WTC11 (cell line): ENCODE measurements at regions not wholly inside any gene's neighbourhood (a gene's known extent, or its start where the extent isn't known, plus 50 kb on each side); places are given as distances from the start of the nearest gene placed in this dataset.

Source experiments
- ATAC-seq: fragments of 200-7000 bp; cut with Tn5 transposase; 2 replicates; pipeline ENCODE4 v1.10.0; 2021; ENCODE audit warnings: mild to moderate bottlenecking, moderate library complexity
- CTCF ChIA-PET: fragments of 300-600 bp; sonication (Branson Sonifier 250); formaldehyde crosslinking; loops from one replicate; lab custom pipeline; 2021; ENCODE audit warnings: antibody characterized with exemption; lab: Charles Lee
- POLR2A ChIA-PET: fragments of 350-600 bp; sonication (Branson Sonifier 250); formaldehyde crosslinking; loops from one replicate; lab custom pipeline; 2021; ENCODE audit warnings: antibody characterized with exemption; lab: Charles Lee
- DNase-seq: peaks from one replicate; pipeline ENCODE4 v3.0.0; 2021; ENCODE audit warnings: low spot score
- H3K27ac Mint-ChIP-seq: 2 replicates; pipeline ENCODE4 v1.8.0; 2021; ENCODE audit warnings: mixed read lengths
- H3K27me3 Mint-ChIP-seq: 2 replicates; pipeline ENCODE4 v1.8.0; 2021; ENCODE audit warnings: low read depth, mild to moderate bottlenecking, moderate library complexity, mixed read lengths
- H3K36me3 Mint-ChIP-seq: 2 replicates; pipeline ENCODE4 v1.8.0; 2021; ENCODE audit warnings: mixed read lengths
- H3K4me1 Mint-ChIP-seq: 2 replicates; pipeline ENCODE4 v1.8.0; 2022; ENCODE audit warnings: mixed read lengths
- H3K4me3 Mint-ChIP-seq: 2 replicates; pipeline ENCODE4 v1.8.0; 2021; ENCODE audit warnings: mild to moderate bottlenecking, moderate library complexity, mixed read lengths
- H3K9me3 Mint-ChIP-seq: 2 replicates; pipeline ENCODE4 v1.8.0; 2021; ENCODE audit warnings: mixed read lengths
- CREM ChIP-seq: sonication (generic); formaldehyde crosslinking; IDR thresholded peaks from 2 replicates; pipeline ENCODE4 v1.8.1; 2022; ENCODE audit warnings: mild to moderate bottlenecking, missing genetic modification reagents, moderate library complexity
- ELF4 ChIP-seq: sonication (generic); formaldehyde crosslinking; IDR thresholded peaks from 2 replicates; pipeline ENCODE4 v1.8.1; 2022; ENCODE audit warnings: low read depth, mild to moderate bottlenecking, moderate library complexity, missing genetic modification reagents
- ETV6 ChIP-seq: sonication (generic); formaldehyde crosslinking; IDR thresholded peaks from 2 replicates; pipeline ENCODE4 v1.8.1; 2022; ENCODE audit warnings: mild to moderate bottlenecking, missing genetic modification reagents
- FOXK1 ChIP-seq: sonication (generic); formaldehyde crosslinking; IDR thresholded peaks from 2 replicates; pipeline ENCODE4 v1.8.0; 2022; ENCODE audit warnings: mild to moderate bottlenecking, moderate library complexity, missing genetic modification reagents
- FOXP4 ChIP-seq: sonication (generic); formaldehyde crosslinking; IDR thresholded peaks from 2 replicates; pipeline ENCODE4 v1.8.0; 2022; ENCODE audit warnings: mild to moderate bottlenecking, missing genetic modification reagents
- GRHL2 ChIP-seq: fragments of 250-450 bp; sonication (Bioruptor Pico); IDR thresholded peaks from 2 replicates; pipeline ENCODE4 v1.8.0; 2022; ENCODE audit warnings: mild to moderate bottlenecking, moderate library complexity; ENCODE audit not compliant: insufficient replicate concordance, severe bottlenecking
- GTF2I ChIP-seq: fragments of 250-450 bp; sonication (Bioruptor Pico); conservative IDR thresholded peaks from 2 replicates; pipeline ENCODE4 v1.4.0; 2021; ENCODE audit warnings: mild to moderate bottlenecking
- HMGA2 ChIP-seq: fragments of 250-450 bp; sonication (Bioruptor Pico); IDR thresholded peaks from 2 replicates; pipeline ENCODE4 v1.4.0; 2021; ENCODE audit warnings: mild to moderate bottlenecking, moderate library complexity
- IRF2 ChIP-seq: sonication (generic); formaldehyde crosslinking; IDR thresholded peaks from 2 replicates; pipeline ENCODE4 v1.8.0; 2022; ENCODE audit warnings: low read depth, missing genetic modification reagents, borderline replicate concordance
- JUN ChIP-seq: sonication (generic); formaldehyde crosslinking; IDR thresholded peaks from 2 replicates; pipeline ENCODE4 v1.8.0; 2023; ENCODE audit warnings: mild to moderate bottlenecking, missing genetic modification reagents
- MYBL2 ChIP-seq: sonication (generic); formaldehyde crosslinking; IDR thresholded peaks from 2 replicates; pipeline ENCODE4 v1.8.1; 2023; ENCODE audit warnings: mild to moderate bottlenecking, moderate library complexity, missing genetic modification reagents
- NR3C1 ChIP-seq: sonication (generic); formaldehyde crosslinking; conservative IDR thresholded peaks from 2 replicates; pipeline ENCODE4 v1.8.1; 2023; ENCODE audit warnings: low read depth, mild to moderate bottlenecking, missing genetic modification reagents
- PRRX2 ChIP-seq: fragments of 250-450 bp; sonication (Bioruptor Pico); IDR thresholded peaks from 2 replicates; pipeline ENCODE4 v1.8.0; 2021; ENCODE audit warnings: mild to moderate bottlenecking
- RORB ChIP-seq: fragments of 250-450 bp; sonication (Bioruptor Pico); IDR thresholded peaks from 2 replicates; pipeline ENCODE4 v1.9.0; 2021; ENCODE audit warnings: mild to moderate bottlenecking
- SOX15 ChIP-seq: fragments of 250-450 bp; sonication (Bioruptor Pico); IDR thresholded peaks from 2 replicates; pipeline ENCODE4 v1.9.0; 2021; ENCODE audit warnings: mild to moderate bottlenecking
- USF2 ChIP-seq: sonication (generic); formaldehyde crosslinking; IDR thresholded peaks from 2 replicates; pipeline ENCODE4 v1.8.1; 2023; ENCODE audit warnings: mild to moderate bottlenecking, missing genetic modification reagents, moderate library complexity
- ZNF121 ChIP-seq: sonication (generic); formaldehyde crosslinking; IDR thresholded peaks from 2 replicates; pipeline ENCODE4 v1.8.0; 2023; ENCODE audit warnings: missing genetic modification reagents
- ZNF138 ChIP-seq: sonication (generic); formaldehyde crosslinking; conservative IDR thresholded peaks from 2 replicates; pipeline ENCODE4 v1.8.1; 2022; ENCODE audit warnings: mild to moderate bottlenecking, moderate library complexity, missing genetic modification reagents
- ZNF263 ChIP-seq: sonication (generic); formaldehyde crosslinking; IDR thresholded peaks from 2 replicates; pipeline ENCODE4 v1.8.1; 2022; ENCODE audit warnings: low read depth, mild to moderate bottlenecking, moderate library complexity, missing genetic modification reagents
- ZNF281 ChIP-seq: sonication (generic); formaldehyde crosslinking; IDR thresholded peaks from 2 replicates; pipeline ENCODE4 v1.8.0; 2023; ENCODE audit warnings: mild to moderate bottlenecking, missing genetic modification reagents
- ZNF425 ChIP-seq: fragments of 250-450 bp; sonication (Bioruptor Pico); conservative IDR thresholded peaks from 2 replicates; pipeline ENCODE4 v1.9.0; 2021; ENCODE audit warnings: mild to moderate bottlenecking
- ZSCAN18 ChIP-seq: fragments of 250-450 bp; sonication (Bioruptor Pico); IDR thresholded peaks from 2 replicates; pipeline ENCODE4 v2.1.2; 2022; ENCODE audit warnings: mild to moderate bottlenecking, moderate library complexity

- TF ChIP-seq MYBL2 (CRISPR knock-in tag) (no peak), IRF2 (CRISPR knock-in tag) (no peak), ZNF425 (CRISPR knock-in tag) (no peak), FOXP4 (CRISPR knock-in tag) (no peak)
These were observed 218.8 kb downstream of the IRF8 start (continued) for GRCh38 chr16:86117756-86118155.

- Mint-ChIP-seq H3K36me3 (no peaks in the 10 kb centered on the region), H3K27me3 (no peaks in the 10 kb centered on the region; the same call in 1 of the 2 replicates), H3K4me1 (peaks cover 25% of the 10 kb centered on the region), H3K27ac (no peak overlapping the region), H3K9me3 (no peaks in the 10 kb centered on the region), H3K4me3 (no peak overlapping the region)
- no peak for TF ChIP-seq SOX15 (CRISPR knock-in tag)
- ATAC-seq (no peak), DNase-seq (no peak)
- POLR2A ChIA-PET = no interaction called here
- CTCF ChIA-PET = interaction anchor here (0.5 to 1.4 kb wide), 4 partner anchors 46 to 222 kb away, joined by 3 to 4 read pairs (median 3); no protein-coding TSS in a partner anchor
These were observed 219.7 kb downstream of the IRF8 start for GRCh38 chr16:86118467-86119307.

- Mint-ChIP-seq H3K9me3 (no peaks in the 10 kb centered on the region), H3K4me3 (no peak overlapping the region), H3K36me3 (no peaks in the 10 kb centered on the region), H3K4me1 (peaks cover 14% of the 10 kb centered on the region), H3K27ac (no peak overlapping the region), H3K27me3 (no peaks in the 10 kb centered on the region; the same call in 1 of the 2 replicates)
- ChIA-PET CTCF (interaction anchor here (0.7 kb wide), 1 partner anchor 132 kb away, joined by 3 read pairs; no protein-coding TSS in a partner anchor), POLR2A (interaction anchor here (0.6 kb wide), 1 partner anchor 71 kb away, joined by 5 read pairs; no protein-coding TSS in a partner anchor)
- DNase-seq = no peak
- no peak for ATAC-seq
- no peak for TF ChIP-seq ELF4
- TF ChIP-seq CREM (CRISPR knock-in tag) = no peak
- no peak for TF ChIP-seq ETV6 (CRISPR knock-in tag)
- TF ChIP-seq ZSCAN18 (CRISPR knock-in tag) = no peak
- TF ChIP-seq GTF2I (CRISPR knock-in tag) = no peak
- no peak for TF ChIP-seq ZNF281 (CRISPR knock-in tag)
- TF ChIP-seq ZNF138 (CRISPR knock-in tag) = no peak
- TF ChIP-seq HMGA2 (CRISPR knock-in tag) = no peak
- TF ChIP-seq PRRX2 (CRISPR knock-in tag) = no peak
- no peak for TF ChIP-seq GRHL2
- no peak for TF ChIP-seq FOXK1 (CRISPR knock-in tag)
- TF ChIP-seq ZNF121 (CRISPR knock-in tag) = no peak
- no peak for TF ChIP-seq ZNF263
- TF ChIP-seq NR3C1 (CRISPR knock-in tag) = no peak
- TF ChIP-seq RORB (CRISPR knock-in tag) = no peak
- no peak for TF ChIP-seq JUN (CRISPR knock-in tag)
- TF ChIP-seq USF2 (CRISPR knock-in tag) = no peak
These were observed 221.5 kb downstream of the IRF8 start for GRCh38 chr16:86120201-86121192.
